Cardiac fibroblast (primary cell): ENCODE measurements at regions not wholly inside any gene's neighbourhood (a gene's known extent, or its start where the extent isn't known, plus 50 kb on each side); places are given as distances from the start of the nearest gene placed in this dataset.

Experiments
- DNase-seq, 2 donors: peaks; one replicate each; pipeline versions ENCODE4 v3.0.0 to v3.0.0-alpha.2; 2010; ENCODE audit warnings: low read depth in 2 of 2
- H3K4me3 ChIP-seq, 2 donors: replicated peaks in 1 of 2; 1 replicate in 1 of 2; 2 replicates in 1 of 2; pipeline ENCODE4 v1.5.1; 2011; ENCODE audit warnings: low read depth in 2 of 2, low read length in 2 of 2, mild to moderate bottlenecking in 2 of 2, moderate library complexity in 1 of 2
- TF ChIP-seq, protein P1 (sequence below): IDR thresholded peaks from one replicate; pipeline ENCODE4 v1.5.1; 2011; ENCODE audit warnings: low read depth, mild to moderate bottlenecking, low read length, inconsistent platforms

DNA sequence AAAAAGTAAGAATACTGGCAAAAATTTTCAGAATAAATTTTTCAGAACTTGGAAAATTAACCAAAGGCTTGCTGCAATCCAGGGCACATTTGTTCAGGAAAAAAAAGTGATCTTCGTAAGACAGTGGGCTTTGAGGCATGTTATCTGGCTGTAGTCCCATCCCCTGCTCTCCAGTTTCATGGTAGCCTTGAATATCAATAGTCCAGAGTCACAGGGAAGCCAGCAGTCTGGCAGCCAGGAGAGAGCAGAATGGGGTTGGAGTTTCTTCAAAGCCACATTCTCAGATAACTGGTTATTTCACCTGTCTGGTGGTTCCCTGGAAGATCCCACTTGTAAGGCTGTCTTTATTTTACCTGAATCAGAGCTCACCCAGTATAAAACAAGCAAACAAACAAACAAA lies 669.3 kb downstream of the MATN1 start:
- no peak overlapping the region for H3K4me3 ChIP-seq
- TF ChIP-seq, protein P1, sequence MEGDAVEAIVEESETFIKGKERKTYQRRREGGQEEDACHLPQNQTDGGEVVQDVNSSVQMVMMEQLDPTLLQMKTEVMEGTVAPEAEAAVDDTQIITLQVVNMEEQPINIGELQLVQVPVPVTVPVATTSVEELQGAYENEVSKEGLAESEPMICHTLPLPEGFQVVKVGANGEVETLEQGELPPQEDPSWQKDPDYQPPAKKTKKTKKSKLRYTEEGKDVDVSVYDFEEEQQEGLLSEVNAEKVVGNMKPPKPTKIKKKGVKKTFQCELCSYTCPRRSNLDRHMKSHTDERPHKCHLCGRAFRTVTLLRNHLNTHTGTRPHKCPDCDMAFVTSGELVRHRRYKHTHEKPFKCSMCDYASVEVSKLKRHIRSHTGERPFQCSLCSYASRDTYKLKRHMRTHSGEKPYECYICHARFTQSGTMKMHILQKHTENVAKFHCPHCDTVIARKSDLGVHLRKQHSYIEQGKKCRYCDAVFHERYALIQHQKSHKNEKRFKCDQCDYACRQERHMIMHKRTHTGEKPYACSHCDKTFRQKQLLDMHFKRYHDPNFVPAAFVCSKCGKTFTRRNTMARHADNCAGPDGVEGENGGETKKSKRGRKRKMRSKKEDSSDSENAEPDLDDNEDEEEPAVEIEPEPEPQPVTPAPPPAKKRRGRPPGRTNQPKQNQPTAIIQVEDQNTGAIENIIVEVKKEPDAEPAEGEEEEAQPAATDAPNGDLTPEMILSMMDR, result no peak
- DNase-seq, result no peak

GRCh38 chr1:30052178-30052577 lies 671.2 kb downstream of the MATN1 start:
- TF ChIP-seq, protein P1, result no peak
- no peak overlapping the region for H3K4me3 ChIP-seq
- DNase-seq, result no peak

DNA sequence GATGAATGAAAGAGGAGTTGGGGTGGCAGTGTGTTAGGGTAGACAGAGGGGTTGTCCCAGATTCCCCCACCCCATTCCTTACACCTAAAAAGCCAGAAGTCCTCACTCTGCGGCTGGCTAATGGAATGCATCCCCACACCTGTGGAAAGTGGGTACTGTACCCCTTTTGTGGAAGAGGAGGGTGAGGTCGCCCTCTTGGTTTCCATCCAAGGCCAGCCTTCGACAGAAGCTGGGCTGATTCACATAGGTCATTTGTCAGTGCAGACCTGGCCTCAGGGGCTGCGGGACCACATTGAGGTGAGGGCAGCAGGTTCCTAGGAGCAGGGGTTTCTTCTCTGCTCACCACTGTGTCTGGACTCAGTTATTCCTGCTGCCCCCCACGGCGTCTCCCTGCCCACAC lies 671.6 kb downstream of the MATN1 start:
- H3K4me3 ChIP-seq, result no peak overlapping the region
- TF ChIP-seq, protein P1, result no peak
- no peak for DNase-seq

DNA sequence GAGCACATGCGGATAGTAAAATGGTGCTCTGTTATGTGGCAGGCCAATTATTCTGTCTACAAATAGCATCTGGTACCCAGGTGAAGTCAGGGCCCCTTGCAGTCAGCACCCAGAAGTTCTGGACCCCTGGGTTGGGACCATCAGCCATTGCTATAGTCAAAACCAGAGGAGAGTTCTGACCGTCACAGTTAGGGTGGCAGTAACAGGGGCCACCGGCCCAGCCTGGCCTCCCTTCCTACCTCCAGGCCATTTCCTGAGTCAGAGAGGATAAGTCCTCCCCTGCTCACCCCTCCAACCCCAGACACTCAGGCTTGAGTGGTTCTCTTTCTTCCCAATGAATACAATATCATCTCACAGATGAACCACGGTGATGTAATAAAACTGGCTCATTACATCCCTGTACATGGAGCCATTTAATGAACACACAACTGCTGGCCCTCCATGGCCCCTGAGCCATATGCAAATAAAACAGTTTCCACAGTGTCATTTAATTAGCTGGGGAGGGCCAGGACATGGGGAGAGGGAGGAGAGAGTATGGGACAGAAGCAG lies 673.6 kb downstream of the MATN1 start:
- H3K4me3 ChIP-seq, result no peak overlapping the region
- no peak for DNase-seq
- TF ChIP-seq, protein P1, result no peak

DNA sequence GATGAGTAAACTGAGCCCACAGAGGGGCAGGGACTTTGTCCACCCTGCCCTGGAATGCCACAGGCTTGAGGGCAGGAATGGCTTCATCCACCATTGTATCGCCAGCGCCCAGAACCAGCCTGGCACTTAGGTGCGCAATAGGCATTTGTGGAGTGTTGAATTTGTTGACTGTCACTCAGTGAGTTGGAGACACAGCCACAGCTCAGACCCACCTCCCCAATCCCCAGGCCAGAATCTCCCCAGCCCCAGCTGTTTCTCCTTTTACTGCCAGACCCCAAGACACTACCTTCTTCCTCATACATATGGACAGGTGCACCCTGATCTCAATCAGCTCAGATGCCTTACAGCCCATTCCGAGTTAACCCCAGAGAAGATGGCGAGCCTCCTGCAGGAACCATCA lies 674.5 kb downstream of the MATN1 start:
- no peak for DNase-seq
- no peak overlapping the region for H3K4me3 ChIP-seq
- TF ChIP-seq, protein P1, result no peak

DNA sequence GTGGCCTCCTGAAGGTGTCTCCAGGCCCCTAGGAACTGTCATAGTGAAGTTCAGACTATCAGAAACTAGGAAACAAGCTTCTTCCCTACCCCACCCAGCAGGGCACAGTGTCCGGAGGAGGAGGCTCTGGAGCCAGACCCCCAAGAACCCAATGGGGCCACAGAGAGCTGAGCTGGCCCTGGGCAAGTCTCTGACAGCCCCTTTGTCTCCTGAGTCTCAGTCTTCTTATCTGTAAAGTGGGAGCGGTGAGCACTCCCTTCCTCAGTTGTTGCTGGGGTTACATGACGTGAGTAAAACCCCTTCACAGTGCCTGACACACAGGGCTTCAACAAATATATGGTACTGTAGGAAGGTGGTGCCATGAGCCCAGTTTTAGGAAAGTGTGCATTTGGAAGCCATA lies 675.8 kb downstream of the MATN1 start:
- no peak overlapping the region for H3K4me3 ChIP-seq
- DNase-seq, result no peak
- TF ChIP-seq, protein P1, result no peak

DNA sequence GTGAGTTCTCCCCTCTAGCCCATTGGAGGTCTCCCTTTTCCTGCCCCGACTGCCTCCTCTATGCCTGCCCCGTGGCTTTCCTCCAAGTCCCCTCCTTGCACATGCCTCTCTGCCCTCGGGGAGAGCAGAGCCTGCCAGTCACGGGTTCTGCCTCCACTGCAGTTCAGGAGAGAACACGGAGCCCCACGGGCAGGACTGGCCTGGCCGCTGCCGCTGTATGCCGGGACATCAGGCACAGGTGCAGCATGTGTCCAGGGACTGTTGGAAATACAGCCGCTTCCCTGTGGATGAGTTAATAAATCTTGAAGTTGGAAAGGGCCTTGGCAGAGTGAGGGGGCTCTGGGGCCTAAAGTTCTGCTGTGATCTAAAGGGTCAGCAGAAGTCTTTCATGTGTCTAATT lies 676.6 kb downstream of the MATN1 start:
- TF ChIP-seq, protein P1, result no peak
- DNase-seq, result no peak
- no peak overlapping the region for H3K4me3 ChIP-seq
